SW480 (cell line): ENCODE measurements at regions not wholly inside any gene's neighbourhood (a gene's known extent, or its start where the extent isn't known, plus 50 kb on each side); places are given as distances from the start of the nearest gene placed in this dataset.
"Not testable (repeated sequence)": the region's sequence is repeated elsewhere in the genome, so short reads cannot be mapped to it uniquely, and the experiment has no call there.

Experiments
- DNase-seq: peaks from one replicate; pipeline ENCODE4 v3.0.0-alpha.2; 2016; ENCODE audit warnings: low spot score

DNA sequence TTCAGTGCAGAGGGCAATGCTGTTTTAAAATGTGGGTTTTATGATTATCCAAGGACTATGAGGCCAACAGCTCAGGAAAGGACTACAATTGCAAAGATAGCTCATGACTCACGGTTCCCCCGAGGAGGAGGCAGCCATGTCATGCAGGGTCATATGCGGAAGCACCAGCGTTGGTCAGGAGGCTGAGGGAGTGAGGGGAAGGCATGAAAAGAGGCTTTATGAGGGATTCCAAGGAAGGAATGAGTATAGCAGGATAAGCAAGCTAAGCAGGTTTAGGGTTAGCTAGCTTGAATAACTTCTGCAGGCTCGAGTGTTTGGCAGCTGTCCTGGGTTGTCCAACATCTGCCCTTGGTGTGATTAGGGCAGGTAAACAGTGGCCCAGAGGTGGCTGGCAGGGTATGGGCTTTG, 495.1 kb downstream of the SETD4 start:
- DNase-seq: no peak

DNA sequence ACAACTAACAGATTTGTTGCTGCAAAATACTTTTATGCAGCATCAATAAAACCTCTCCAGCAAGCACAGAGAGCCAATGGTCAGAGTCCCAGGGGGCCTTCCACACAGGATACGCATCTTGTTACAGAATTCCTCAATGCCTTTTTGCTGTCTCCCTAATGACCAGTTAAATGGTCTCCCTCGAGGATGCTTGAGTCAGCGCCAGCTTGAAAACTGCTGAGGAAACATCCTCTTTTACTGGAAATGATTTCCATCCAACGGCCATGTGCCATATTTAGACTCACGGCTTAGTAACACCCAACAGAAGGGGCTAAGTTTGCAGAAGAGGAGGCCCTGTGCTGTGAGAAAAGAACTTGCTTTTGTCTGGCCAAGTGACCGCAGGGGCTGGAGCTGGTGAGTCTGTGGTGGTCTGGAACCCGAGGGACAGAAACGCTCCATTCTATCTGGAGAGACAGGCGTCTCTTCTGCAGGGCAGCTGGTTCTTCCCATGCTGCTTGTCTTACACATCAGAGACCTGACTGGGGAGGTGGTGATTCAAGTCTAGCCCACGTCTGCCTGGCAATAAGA, 496.4 kb downstream of the SETD4 start:
- no peak for DNase-seq

DNA sequence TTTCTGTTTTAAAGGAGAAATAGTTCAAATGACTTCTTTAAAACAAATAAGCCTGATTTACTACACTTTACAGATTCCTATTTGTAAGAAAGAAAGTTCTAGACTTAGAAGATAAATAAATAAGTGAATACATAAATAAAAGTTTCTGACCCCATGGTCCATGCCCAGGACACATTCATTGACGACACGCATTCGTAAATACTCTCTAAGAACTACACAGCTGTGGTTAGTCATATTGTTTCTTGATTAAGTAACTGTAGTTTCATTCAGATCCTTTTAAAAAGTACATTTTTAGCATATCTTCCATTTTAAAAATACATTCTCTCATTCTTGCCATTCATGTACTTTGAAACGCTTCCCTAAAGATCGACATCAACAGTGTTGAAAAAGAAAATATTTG, 497.4 kb downstream of the SETD4 start:
- DNase-seq: no peak

DNA sequence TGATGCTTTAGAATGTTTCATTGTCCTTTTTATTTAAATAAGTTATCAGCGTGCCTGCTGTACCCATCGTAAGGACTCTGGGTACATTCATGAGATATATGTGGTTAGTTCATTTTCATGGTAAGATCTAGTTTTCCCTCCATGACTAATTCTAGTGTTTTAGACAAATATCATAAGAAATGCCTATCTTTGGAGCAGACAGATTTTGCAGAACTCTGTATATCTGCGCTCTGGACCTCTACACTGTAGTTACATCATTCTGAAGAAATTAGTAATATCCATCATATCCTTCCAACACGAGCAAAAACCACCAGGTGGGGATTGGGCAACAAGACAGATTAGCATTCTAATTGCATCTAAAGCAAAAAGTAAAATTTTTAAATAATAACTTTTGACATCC, 499.2 kb downstream of the SETD4 start:
- no peak for DNase-seq

DNA sequence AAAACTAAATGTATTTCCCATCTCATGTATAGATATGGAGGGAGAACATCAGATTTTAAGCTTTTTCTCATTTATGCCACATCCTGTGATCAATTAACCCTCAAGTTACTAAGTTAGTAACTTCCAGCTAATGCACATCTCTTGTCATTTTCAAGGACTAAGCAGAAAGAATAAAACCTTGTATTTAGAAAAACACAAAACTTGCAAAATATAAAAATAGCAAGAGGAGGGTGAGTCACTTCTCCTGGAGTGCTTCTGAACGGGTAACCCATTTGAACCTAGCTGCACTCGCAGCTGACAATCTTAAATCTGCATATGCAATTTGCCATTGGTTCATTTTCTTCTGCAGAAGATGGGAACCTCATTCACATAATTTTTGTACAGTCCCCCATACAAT, 500.5 kb downstream of the SETD4 start:
- no peak for DNase-seq

DNA sequence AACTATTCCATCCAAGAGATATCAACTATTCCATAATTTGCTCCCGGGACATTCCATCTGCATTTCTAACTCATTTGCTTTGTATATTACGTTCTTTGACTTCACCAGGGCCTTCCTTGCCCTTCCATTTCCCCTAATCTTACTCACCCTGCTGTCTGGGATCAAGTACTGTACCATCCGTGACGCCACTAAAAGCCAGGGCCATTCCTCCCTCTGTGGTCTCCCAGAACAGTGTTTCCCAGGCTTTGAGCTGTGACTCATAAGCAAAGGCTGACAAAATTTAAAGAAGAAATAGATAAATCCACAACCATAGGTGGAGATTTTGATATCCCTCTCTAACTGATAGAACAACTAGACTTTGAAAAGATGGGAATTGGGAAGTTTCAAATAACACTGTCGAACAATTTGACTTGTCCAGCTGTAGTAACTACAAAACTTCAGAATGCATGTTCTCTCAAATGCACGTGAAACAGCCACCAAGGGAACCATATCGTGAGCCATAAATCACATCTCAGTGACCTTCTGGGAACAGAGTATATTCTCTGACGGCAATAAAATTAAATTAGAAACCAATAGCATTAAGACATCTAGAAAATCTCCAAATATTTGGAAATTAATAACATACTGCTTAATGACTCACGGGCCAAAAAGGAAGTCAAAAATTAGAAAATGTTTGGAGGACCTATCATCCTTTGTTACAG, 501.0 kb downstream of the SETD4 start:
- DNase-seq: no peak

DNA sequence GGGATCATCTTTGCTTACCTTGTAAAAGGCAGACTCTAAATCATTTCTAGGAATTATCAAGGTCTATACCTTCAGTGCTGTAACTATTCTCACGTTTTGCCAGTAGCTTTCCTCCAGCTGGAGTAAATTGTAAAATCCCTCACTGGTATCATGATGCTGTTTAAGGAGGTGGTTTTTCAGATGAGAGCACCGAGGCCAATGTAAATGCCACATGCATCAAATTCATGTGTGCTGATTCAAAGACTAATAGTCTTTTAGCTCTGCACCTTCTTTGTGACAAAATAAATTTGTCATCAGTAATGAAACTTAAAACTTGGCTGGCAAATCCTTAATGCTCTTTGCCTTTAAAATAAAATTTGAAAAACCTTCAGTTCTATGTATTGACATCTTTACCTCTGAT, 503.8 kb downstream of the SETD4 start:
- no peak for DNase-seq

DNA sequence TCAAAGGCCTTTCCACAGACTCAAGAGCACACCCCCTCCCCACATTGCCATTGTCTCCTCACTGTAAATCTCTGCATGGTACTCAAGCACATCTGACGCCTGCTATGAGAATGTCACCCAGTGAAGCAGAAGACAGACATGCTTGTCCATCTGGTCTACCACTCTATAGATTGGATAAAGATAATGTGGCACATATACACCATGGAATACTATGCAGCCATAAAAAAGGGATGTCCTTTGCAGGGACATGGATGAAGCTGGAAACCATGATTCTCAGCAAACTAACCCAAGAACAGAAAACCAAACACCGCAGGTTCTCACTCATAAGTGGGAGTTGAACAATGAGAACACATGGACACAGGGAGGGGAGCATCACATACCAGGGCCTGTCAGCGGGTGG, 503.4 kb upstream of the RUNX1 start:
- DNase-seq: not testable (repeated sequence)

DNA sequence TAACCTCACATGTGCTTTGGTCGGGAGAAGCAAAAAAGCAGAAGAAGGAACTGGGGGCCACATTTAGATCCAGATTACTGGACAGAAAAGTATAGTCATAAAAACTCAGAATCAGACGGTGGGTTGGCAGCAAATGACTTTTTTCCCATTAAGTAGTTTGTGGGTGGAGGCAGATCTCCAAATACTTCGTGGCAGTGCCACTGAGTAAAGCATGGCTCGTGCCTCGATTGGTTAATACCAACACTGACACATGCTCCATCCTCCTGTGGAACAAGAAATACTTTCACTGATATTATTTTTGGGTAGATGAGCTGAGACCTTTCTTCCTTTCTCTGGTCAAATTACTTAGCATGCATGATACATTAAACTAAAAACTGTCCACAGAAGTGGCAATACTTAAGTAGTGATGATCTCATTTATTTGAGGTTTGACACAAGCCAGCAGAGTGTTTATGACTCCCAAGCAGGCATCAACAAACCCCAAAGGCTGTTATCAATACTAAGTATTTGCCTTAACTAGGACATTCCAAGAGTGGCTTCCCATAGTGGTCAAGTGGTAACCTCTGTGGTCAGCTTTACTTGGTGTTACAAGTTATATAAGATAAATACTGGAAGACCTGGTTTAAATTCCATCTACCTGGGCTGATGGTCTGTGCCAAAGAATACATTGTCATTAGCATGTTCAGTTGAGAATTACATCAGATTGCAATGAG, 500.0 kb upstream of the RUNX1 start:
- DNase-seq: no peak

DNA sequence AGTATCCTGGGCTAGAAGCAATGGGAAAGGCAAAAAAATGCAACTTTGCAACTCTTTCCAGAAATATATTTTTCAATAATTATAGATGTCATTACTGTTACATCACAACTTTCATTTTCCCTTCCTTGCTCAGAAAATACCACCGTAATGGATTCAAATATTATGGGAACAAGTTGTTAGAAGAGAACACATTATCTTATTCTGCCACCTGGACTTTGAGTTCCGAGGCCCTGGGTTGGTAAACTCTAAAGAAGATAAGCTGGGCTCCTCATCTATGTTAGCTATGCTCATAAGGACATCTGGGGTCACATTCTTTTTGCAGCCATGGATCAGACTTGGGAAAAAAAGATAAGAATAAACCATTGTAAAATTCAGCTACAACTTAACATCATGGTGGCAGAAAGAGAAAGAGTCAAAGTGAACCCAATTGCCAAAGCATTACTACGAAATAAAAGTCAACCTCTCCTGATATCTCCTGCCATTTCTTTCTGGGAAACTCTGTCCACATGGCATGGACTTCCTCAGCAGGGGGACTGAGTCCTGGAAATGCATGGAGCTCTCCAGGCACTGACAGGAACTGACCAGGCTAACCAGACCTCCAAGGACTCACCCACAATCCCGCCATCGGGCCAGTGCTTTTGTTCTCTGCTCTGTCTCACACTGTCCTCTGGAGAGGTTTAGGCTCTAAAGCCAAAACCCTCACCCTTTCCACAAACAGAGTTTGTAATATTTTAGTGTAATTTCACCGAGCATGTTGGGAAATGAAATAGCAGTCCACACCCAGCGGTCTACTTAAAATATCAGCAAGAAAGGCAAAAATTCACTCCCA, 499.1 kb upstream of the RUNX1 start:
- no peak for DNase-seq

DNA sequence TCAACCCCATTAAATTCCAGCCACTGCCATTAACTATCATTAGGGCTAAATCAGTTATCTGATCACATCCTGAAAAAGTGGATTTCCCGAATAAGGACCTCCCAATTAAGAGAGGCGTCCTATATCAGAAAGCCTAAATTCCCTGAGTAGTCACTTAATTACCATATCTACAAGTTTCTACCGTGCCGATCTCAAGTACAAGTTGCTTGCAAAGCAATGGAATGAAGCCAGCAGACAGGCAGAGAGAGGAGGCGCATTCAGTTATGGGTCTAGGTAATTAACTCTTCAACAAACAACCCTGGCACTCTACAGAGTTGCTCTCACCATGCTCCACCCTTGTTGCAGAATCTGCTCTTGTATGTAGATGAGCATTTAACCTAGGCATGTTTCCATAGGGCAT, 494.6 kb upstream of the RUNX1 start:
- DNase-seq: no peak

DNA sequence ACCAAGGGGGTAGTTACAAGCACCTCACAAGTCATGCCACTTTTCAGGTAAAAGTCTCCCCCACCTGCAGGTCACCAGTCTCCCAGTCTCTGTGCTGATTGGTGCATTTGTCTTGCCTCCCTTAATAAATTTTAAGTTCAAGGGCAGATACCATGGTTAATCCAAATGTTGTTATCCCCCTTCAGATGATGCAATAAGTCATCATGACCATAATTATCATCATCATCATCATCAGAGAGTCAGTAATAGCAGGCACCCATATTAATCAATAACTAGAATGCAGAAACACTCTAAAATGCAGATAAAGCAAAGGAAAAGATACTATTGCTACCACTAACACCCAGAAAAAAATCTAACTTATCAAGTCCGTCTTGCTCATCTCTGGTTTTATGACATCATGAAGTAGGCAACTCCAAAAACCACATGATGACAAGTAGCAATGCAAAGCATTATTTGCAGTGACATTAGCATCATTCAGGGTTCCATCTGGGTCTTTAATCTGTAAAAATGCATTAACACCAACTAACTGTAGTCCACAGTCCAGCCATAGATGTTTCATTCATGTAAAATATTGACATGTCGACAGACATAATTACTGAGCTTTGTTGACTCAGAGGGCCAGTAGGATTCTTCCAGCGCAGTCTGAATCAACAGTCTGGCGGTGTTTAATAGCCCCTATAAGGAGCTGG, 492.0 kb upstream of the RUNX1 start:
- DNase-seq: peak; percentile 7

DNA sequence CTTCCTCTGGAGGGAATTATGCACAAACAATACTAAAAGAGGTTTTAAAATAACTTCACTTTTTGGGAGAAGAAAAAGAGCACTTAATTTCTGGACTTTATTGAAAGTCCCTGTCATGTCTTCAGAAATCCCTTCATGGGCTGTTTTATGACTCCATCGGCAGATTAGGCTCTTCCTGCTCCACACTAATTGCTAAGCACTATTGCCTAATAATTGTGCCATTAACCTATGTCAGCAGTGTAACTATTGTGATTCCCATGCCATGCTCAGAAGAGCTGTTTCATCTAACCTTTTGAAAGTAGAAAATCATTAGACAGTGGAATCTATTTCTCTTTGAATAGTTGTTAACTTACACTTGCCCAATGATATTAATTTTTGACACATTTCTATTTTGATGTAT, 489.3 kb upstream of the RUNX1 start:
- no peak for DNase-seq

DNA sequence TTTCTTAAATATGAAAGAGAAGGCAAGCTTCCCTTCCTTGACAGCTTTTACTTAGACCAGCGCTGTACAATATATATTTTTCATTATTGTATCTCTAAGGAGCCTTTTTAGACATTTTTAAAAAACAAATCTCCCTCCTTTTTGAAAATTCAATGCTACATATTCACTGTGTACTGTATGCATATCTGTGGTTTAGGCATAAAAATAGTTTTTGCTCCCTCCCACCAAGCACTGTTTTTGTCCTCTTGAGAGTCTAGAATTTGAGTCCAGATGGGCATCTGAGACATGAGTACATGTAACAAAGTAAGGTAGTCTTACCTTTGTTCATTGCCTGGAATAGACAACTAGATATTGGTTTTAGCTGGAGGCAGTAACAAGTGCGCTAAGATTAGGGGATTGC, 488.5 kb upstream of the RUNX1 start:
- DNase-seq: no peak

DNA sequence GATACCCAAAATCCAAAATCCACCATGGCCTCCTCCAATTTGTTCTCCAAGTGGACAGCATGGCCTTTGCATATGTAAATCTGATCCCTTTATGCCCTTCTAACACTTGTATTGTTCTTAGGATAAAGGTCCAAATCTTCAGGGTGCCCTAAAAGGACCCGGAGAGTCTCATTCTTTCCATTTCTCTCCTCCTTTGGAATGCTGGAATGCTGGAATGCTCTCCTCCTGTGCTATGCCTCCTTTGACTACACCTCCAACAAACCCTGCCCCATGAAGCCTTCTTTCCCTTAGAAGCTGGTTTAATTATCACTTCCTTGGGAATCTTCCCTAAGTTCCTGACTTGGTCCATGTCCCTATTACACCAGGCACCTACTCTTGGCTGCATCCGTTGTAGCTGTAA, 484.8 kb upstream of the RUNX1 start:
- DNase-seq: no peak

DNA sequence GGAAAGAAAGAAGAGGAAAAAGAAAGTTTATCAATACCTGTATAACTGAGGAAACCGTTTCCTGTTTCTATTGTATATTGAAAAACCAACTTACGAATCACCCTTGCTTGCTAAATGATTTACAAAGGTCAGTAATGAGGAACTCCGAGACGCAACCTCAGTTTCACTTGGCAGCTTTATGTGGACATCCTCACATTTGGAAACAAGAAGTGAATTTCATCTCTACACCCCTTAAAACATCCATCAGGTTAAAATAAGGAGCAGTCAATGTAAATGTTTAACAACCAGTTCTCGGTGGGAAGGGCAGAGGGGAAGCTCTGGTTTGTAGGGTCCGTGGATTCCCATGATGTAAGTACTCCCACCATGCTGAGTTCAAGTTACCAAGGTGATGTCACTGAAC, 481.7 kb upstream of the RUNX1 start:
- no peak for DNase-seq

DNA sequence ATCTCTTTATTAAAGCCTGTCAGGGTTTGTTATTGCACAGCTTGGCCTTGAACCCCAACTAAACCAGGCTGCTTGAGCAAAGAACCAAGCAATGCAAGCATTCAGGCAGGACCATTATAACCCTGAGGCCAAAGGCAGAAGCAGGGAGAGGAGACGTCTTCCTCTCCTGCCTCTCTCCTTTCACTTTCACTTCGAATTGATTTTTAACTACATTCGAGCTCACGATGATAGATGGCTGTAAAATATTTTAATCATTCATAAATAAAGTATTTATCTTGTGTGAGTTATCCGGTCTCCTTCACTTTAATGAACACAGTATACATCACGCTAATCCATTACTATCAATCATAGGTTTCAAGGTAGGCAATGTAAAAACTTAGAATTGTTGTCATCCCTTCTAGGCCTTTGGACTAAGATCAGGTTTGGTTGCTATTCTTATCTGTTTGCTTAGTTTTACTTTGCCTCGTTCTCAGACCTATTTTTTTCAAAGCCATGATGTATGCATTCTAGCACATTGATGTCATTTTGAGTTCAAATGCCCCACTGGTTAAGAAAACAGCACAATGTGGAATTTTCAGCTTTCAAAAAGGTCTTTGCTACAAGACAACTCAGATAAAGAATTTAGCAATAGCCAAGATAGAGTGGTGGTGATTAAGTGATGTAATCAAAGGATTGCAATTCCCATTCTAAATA, 480.2 kb upstream of the RUNX1 start:
- DNase-seq: no peak

DNA sequence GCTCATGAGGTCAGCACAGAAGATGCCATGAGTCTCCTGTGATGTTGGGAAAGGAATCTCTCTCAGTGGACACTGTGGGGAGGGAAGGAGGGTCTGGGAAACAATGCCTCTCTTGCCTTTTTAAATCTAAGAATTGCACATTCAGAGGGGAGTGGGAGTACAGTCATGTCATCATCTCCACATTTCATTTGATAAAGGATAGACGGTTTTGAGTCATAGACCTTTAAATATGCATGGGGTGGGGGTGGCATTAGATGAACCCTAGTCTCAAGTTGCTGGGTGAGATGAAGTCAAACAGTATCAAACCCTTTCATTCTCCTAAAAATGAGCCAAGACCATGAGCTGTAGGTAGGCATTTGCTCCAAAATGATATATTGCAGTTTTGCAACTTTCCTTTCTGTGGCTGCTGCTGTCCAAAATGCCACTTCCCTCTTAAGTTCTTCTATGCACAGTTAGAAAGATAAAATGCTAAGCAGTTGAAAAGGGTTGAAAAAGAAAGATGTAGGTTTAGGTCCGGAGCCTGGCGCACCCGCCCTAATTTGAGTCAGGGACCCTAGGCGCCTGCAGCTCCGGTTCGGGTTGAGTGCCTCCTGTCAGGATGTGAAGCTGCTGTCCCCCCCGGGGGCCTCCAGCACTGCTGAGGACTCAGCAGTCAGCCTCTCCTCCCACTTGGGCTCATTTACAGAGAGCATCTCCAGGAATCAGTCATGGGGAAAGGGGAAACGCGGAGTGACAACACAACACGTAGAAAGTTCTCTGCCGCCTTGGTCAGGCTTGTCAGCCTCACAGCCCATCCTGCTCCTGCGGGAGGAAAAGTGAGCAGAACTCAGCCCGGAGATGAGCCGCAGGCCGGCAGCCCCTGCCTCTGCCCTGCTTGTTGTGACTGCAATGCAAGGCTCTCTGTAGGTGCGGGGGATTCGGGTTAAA, 479.3 kb upstream of the RUNX1 start:
- DNase-seq: no peak

DNA sequence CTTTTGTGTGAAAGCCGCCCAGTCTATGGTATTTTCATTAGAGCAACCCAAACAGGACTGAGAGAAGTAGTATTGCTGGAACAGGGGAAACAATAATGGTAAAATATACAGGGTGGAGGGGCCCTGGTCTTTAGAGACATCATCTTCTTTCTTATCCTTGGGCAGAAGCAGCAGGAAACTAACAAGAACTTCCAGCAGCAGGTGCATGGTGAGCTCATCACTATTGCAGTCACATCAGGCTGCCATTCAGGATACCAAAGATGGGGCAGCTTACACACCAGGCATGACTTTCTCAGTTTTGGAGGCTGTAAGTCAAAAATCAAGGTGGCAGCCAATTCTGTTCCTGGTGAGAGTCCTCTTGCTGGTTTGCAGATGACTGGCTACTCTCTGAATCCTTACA, 478.3 kb upstream of the RUNX1 start:
- no peak for DNase-seq

DNA sequence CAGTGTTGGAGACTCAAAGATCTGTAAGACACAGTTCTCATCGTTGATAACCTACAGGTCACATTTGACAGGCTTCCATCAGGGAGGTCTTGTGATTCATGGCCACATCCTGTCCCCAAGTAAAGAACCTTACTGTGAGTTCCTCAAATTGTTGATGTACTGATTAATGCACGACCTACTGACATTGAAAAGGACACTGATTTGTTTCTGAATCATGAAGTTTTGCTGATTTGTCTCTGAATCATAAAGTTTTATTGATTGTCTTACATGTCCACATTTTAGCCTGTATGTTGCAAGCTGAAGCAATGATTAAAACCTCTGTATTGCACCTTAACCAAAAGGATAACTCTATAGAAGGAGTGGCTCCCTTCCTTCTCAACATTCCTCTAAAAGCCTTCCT, 476.3 kb upstream of the RUNX1 start:
- no peak for DNase-seq
